ENCODE measurements at regions not wholly inside any gene's neighbourhood (a gene's known extent, or its start where the extent isn't known, plus 50 kb on each side); places are given as distances from the start of the nearest gene placed in this dataset.

GRCh38 chr2:16181741-16182090, 241.4 kb downstream of the MYCN start:
- TF ChIP-seq EZH2phosphoT487 (IDR thresholded peaks at IDR 0.05; ENCODE audit: borderline replicate concordance) (no peak), CTCF (conservative IDR thresholded peaks at IDR 0.05; ENCODE audit: low read length) (no peak)
